ENCODE measurements at regions not wholly inside any gene's neighbourhood (a gene's known extent, or its start where the extent isn't known, plus 50 kb on each side); places are given as distances from the start of the nearest gene placed in this dataset.

- TF ChIP-seq FOXM1 (IDR thresholded peaks at IDR 0.05; ENCODE audit: borderline replicate concordance) (no peak), L3MBTL2 (conservative IDR thresholded peaks at IDR 0.05) (no peak), BHLHE40 (IDR thresholded peaks at IDR 0.05; ENCODE audit: borderline replicate concordance) (no peak), SUZ12 (IDR thresholded peaks at IDR 0.05) (no peak)
Observed at GRCh38 chr1:5798904-5799303, 193.3 kb downstream of the NPHP4 start.

Measured in HEK293T (cell line).